ENCODE measurements at regions not wholly inside any gene's neighbourhood (a gene's known extent, or its start where the extent isn't known, plus 50 kb on each side); places are given as distances from the start of the nearest gene placed in this dataset.

DNA sequence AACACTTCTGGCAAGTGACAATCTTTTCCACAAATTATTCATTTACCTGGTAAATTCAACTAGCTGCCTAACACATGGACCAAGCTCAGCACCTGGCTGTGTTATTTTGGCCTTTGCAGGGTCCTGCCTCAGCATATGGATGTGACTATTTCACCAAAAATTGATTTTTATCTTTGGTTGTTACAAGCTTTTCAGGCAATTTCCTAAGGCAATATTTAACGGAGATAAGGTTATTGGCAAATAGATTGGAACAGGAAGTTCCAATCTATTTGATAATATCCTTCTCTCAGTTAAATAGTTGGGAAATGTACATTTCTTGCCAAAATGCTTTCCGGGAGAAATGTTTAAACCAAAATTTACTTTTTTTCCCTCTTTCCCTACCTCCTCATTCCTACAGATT is 415.2 kb upstream of the SMARCA2 start:
- TF ChIP-seq, protein P1, sequence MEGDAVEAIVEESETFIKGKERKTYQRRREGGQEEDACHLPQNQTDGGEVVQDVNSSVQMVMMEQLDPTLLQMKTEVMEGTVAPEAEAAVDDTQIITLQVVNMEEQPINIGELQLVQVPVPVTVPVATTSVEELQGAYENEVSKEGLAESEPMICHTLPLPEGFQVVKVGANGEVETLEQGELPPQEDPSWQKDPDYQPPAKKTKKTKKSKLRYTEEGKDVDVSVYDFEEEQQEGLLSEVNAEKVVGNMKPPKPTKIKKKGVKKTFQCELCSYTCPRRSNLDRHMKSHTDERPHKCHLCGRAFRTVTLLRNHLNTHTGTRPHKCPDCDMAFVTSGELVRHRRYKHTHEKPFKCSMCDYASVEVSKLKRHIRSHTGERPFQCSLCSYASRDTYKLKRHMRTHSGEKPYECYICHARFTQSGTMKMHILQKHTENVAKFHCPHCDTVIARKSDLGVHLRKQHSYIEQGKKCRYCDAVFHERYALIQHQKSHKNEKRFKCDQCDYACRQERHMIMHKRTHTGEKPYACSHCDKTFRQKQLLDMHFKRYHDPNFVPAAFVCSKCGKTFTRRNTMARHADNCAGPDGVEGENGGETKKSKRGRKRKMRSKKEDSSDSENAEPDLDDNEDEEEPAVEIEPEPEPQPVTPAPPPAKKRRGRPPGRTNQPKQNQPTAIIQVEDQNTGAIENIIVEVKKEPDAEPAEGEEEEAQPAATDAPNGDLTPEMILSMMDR (IDR thresholded peaks at IDR 0.05), result no peak
- TF ChIP-seq POLR2A (IDR thresholded peaks at IDR 0.05), result no peak
- no peak for TF ChIP-seq POLR2AphosphoS5 (IDR thresholded peaks at IDR 0.05)
